ENCODE measurements at regions not wholly inside any gene's neighbourhood (a gene's known extent, or its start where the extent isn't known, plus 50 kb on each side); places are given as distances from the start of the nearest gene placed in this dataset.
"Not testable (repeated sequence)": the region's sequence is repeated elsewhere in the genome, so short reads cannot be mapped to it uniquely, and the experiment has no call there.

- no peak for DNase-seq
Observed at GRCh38 chr1:215287362-215287761, 204.8 kb downstream of the KCNK2 start.

GRCh38 chr1:215290018-215290417, 207.5 kb downstream of the KCNK2 start:
- DNase-seq, result no peak

GRCh38 chr1:215292932-215293331, 210.4 kb downstream of the KCNK2 start:
- no peak for DNase-seq

- no peak for DNase-seq
Observed at GRCh38 chr1:215306426-215306825, 223.9 kb downstream of the KCNK2 start.

GRCh38 chr1:215321802-215322201, 239.3 kb downstream of the KCNK2 start:
- no peak for DNase-seq

- DNase-seq, result not testable (repeated sequence)
Observed at GRCh38 chr1:215323992-215324391, 241.5 kb downstream of the KCNK2 start.

GRCh38 chr1:215330426-215330825, 236.7 kb upstream of the KCTD3 start:
- no peak for DNase-seq

GRCh38 chr1:215344539-215344938, 222.6 kb upstream of the KCTD3 start:
- DNase-seq, result no peak

GRCh38 chr1:215345208-215345607, 221.9 kb upstream of the KCTD3 start:
- DNase-seq, result no peak

- peak; percentile 50 for DNase-seq
Observed at GRCh38 chr1:215345766-215346165, 221.3 kb upstream of the KCTD3 start.

GRCh38 chr1:215357901-215358300, 209.2 kb upstream of the KCTD3 start:
- no peak for DNase-seq

- no peak for DNase-seq
Observed at GRCh38 chr1:215358356-215358755, 208.7 kb upstream of the KCTD3 start.

- no peak for DNase-seq
Observed at GRCh38 chr1:215360031-215360430, 207.1 kb upstream of the KCTD3 start.

- DNase-seq, result no peak
Observed at GRCh38 chr1:215360758-215361157, 206.3 kb upstream of the KCTD3 start.

- no peak for DNase-seq
Observed at GRCh38 chr1:215375381-215375780, 191.7 kb upstream of the KCTD3 start.

GRCh38 chr1:215376544-215377264, 190.4 kb upstream of the KCTD3 start:
- peak; percentile 84 for DNase-seq

GRCh38 chr1:215377746-215378145, 189.4 kb upstream of the KCTD3 start:
- DNase-seq, result no peak

- DNase-seq, result no peak
Observed at GRCh38 chr1:215380566-215380965, 186.5 kb upstream of the KCTD3 start.

- DNase-seq, result no peak
Observed at GRCh38 chr1:215393476-215393875, 173.6 kb upstream of the KCTD3 start.

GRCh38 chr1:215394084-215394991, 172.8 kb upstream of the KCTD3 start:
- DNase-seq, result no peak

GRCh38 chr1:215397106-215397505, 170.0 kb upstream of the KCTD3 start:
- peak; percentile 77 for DNase-seq

GRCh38 chr1:215397843-215398242, 169.3 kb upstream of the KCTD3 start:
- no peak for DNase-seq

GRCh38 chr1:215399787-215400186, 167.3 kb upstream of the KCTD3 start:
- no peak for DNase-seq

- DNase-seq, result no peak
Observed at GRCh38 chr1:215400741-215401140, 166.4 kb upstream of the KCTD3 start.

Measured in skin of body (tissue), 1 donor.